ENCODE measurements at regions not wholly inside any gene's neighbourhood (a gene's known extent, or its start where the extent isn't known, plus 50 kb on each side); places are given as distances from the start of the nearest gene placed in this dataset.

- H3K4me1 ChIP-seq (ENCODE audit: control insufficient read depth, insufficient read depth, low read length), result no peaks in the 10 kb centered on the region
- no peak overlapping the region for H3K27ac ChIP-seq (ENCODE audit: insufficient read depth, low read length)
- no peak overlapping the region for H2AK9ac ChIP-seq (replicated peaks; ENCODE audit: low read depth, low read length, poor library complexity)
- no peak overlapping the region for H4K8ac ChIP-seq (ENCODE audit: low read depth in 2 of 2, low read length in 2 of 2)
- H3K56ac ChIP-seq (ENCODE audit: extremely low read depth, insufficient read depth, low read length), result no peak overlapping the region
- H3K4me3 ChIP-seq (ENCODE audit: insufficient read depth, low read depth, low read length), result no peak overlapping the region
- no peak overlapping the region for H2BK15ac ChIP-seq (ENCODE audit: low read depth, low read length)
- no peak overlapping the region for H3K14ac ChIP-seq (replicated peaks; ENCODE audit: low read depth, low read length)
- DNase-seq (no peak), ATAC-seq (ENCODE audit: low read depth) (no peak)
- H4K20me1 ChIP-seq (ENCODE audit: insufficient read depth, low read length), result no peaks in the 10 kb centered on the region
- no peak overlapping the region for H3K9ac ChIP-seq (ENCODE audit: low read depth, low read length)
- H3K18ac ChIP-seq (ENCODE audit: low read depth, low read length), result no peak overlapping the region
- H2AK5ac ChIP-seq (ENCODE audit: low read depth, low read length), result no peak overlapping the region
- CTCF ChIA-PET, result no interaction called here
- no peaks in the 10 kb centered on the region for H3K9me1 ChIP-seq (ENCODE audit: insufficient read depth, low read length)
- no peak overlapping the region for H3K4me2 ChIP-seq (ENCODE audit: low read depth, low read length)
- no peak overlapping the region for H2BK5ac ChIP-seq (ENCODE audit: low read depth, low read length, poor library complexity, severe bottlenecking)
- H3K9me3 ChIP-seq (ENCODE audit: control insufficient read depth, insufficient read depth, low read length), result peaks cover 6% of the 10 kb centered on the region
- 83% methylated on average over 1 of the region's 2 CpGs; no CpG with 5 or more reads in 1 of the 2 experiments for WGBS, 2 experiments (ENCODE audit: extremely low coverage in 2 of 2, insufficient read length in 1 of 2)
- H3K23ac ChIP-seq (ENCODE audit: low read depth, low read length), result no peak overlapping the region
- no peak overlapping the region for H2BK20ac ChIP-seq (ENCODE audit: low read depth, low read length)
- in situ Hi-C loops (cut with MboI; ENCODE audit: low sequenced_read_pairs), result no loop called here
- POLR2A ChIA-PET (ENCODE audit: unreplicated experiment), result no interaction called here
- no peak overlapping the region for H3K4ac ChIP-seq (ENCODE audit: low read depth, low read length)
- H4K91ac ChIP-seq (ENCODE audit: insufficient read depth, low read depth, low read length), result no peak overlapping the region
- no peaks in the 10 kb centered on the region for H3K79me1 ChIP-seq (ENCODE audit: low read depth in 1 of 2, low read length in 2 of 2)
- dilution Hi-C loops (cut with HindIII; ENCODE audit: low sequenced_read_pairs, unreplicated experiment), result no loop called here
- no TSS peak for BruUV-seq (replicated peaks)
- H2AFZ ChIP-seq (replicated peaks; ENCODE audit: low read length, poor library complexity), result no peak overlapping the region
- no peaks in the 10 kb centered on the region for H3K36me3 ChIP-seq (ENCODE audit: control insufficient read depth, insufficient read depth, low read length)
- intact Hi-C loops (cut with micrococcal nuclease), result no loop called here
- no peak overlapping the region for H4K5ac ChIP-seq (ENCODE audit: low read depth, low read length)
- H2BK120ac ChIP-seq (ENCODE audit: low read depth, low read length), result no peak overlapping the region
- TF ChIP-seq SMC3 (IDR thresholded peaks at IDR 0.05; ENCODE audit: low read depth, low read length) (no peak), CEBPB (IDR thresholded peaks at IDR 0.05; ENCODE audit: low read depth, low read length) (no peak), RFX5 (IDR thresholded peaks at IDR 0.05; ENCODE audit: low read depth, low read length) (no peak), NFE2L2 (IDR thresholded peaks at IDR 0.05; ENCODE audit: low read depth, low read length) (no peak), POLR2A (IDR thresholded peaks at IDR 0.05; ENCODE audit: low read depth, low read length) (no peak), MAFK (IDR thresholded peaks at IDR 0.05; ENCODE audit: low read depth, low read length) (no peak), BHLHE40 (IDR thresholded peaks at IDR 0.05; ENCODE audit: low read depth, low read length) (no peak), CHD1 (IDR thresholded peaks at IDR 0.05; ENCODE audit: low read depth, low read length) (no peak), ELK1 (IDR thresholded peaks at IDR 0.05; ENCODE audit: borderline replicate concordance, low read depth, low read length) (no peak), MXI1 (IDR thresholded peaks at IDR 0.05; ENCODE audit: borderline replicate concordance, low read depth, low read length) (no peak), FOS (IDR thresholded peaks at IDR 0.05; ENCODE audit: low read depth, low read length) (no peak)
- TF ChIP-seq, protein P1, sequence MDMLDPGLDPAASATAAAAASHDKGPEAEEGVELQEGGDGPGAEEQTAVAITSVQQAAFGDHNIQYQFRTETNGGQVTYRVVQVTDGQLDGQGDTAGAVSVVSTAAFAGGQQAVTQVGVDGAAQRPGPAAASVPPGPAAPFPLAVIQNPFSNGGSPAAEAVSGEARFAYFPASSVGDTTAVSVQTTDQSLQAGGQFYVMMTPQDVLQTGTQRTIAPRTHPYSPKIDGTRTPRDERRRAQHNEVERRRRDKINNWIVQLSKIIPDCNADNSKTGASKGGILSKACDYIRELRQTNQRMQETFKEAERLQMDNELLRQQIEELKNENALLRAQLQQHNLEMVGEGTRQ (IDR thresholded peaks at IDR 0.05; ENCODE audit: low read depth, low read length), result no peak
- H3K27me3 ChIP-seq (ENCODE audit: control insufficient read depth, insufficient read depth, low read length), result no peaks in the 10 kb centered on the region
These were observed 320.6 kb upstream of the MEF2C start for GRCh38 chr5:89203611-89204010.
